NB4 (cell line): ENCODE measurements at regions not wholly inside any gene's neighbourhood (a gene's known extent, or its start where the extent isn't known, plus 50 kb on each side); places are given as distances from the start of the nearest gene placed in this dataset.

Source experiments
- POLR2A ChIP-seq: IDR thresholded peaks from 2 replicates; pipeline ENCODE4 v1.6.1; 2011; ENCODE audit warnings: mild to moderate bottlenecking; ENCODE audit not compliant: insufficient read length; ENCODE audit errors: extremely low read depth
- TF ChIP-seq, protein P1 (sequence below): IDR thresholded peaks from one replicate; pipeline ENCODE4 v1.5.1; 2012; ENCODE audit warnings: low read depth, low read length

DNA sequence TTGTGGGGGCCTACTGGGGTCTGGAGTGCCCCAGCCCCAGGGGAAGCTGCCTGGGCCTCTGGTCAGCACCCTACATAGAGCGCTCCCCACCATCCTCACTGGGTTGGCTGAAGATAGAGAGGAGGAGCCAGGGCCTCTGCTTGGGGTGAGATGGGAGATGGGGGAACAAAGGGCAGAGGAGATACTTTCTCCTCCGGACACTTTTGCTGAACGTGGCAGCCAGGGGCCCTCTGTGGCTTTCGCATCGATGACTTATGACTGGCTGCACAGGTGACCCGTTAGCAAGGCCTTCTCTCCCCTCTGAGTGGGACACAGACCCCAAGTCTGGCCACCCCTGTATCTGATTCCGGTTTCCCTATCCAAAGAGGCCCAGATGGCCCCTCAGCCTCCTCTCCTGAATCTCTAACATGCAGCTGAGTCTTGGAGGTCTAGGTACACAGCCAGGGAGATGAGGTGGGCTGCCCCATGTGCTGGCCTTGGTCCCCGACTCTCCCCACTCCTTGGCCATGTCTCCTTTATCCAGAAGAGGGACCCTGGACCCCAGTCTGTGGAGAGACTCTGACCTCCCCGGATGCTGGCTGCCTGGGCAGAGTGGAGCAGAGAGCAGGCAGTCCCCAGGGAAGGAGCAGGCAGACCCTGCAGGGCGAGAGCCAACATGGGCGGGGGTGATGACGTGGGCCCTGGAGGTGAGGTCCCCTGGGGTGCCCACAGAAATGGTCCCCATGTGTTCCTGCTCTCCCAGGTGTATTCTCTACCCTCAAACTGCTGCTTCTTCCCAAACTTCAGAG is 59.3 kb upstream of the NECTIN1 start:
- no peak for TF ChIP-seq POLR2A
- TF ChIP-seq, protein P1, sequence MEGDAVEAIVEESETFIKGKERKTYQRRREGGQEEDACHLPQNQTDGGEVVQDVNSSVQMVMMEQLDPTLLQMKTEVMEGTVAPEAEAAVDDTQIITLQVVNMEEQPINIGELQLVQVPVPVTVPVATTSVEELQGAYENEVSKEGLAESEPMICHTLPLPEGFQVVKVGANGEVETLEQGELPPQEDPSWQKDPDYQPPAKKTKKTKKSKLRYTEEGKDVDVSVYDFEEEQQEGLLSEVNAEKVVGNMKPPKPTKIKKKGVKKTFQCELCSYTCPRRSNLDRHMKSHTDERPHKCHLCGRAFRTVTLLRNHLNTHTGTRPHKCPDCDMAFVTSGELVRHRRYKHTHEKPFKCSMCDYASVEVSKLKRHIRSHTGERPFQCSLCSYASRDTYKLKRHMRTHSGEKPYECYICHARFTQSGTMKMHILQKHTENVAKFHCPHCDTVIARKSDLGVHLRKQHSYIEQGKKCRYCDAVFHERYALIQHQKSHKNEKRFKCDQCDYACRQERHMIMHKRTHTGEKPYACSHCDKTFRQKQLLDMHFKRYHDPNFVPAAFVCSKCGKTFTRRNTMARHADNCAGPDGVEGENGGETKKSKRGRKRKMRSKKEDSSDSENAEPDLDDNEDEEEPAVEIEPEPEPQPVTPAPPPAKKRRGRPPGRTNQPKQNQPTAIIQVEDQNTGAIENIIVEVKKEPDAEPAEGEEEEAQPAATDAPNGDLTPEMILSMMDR: no peak
